Kidney (tissue), 13 donors: ENCODE measurements at regions not wholly inside any gene's neighbourhood (a gene's known extent, or its start where the extent isn't known, plus 50 kb on each side); places are given as distances from the start of the nearest gene placed in this dataset.
"Not testable (repeated sequence)": the region's sequence is repeated elsewhere in the genome, so short reads cannot be mapped to it uniquely, and the experiment has no call there.

Experiments
- DNase-seq, 5 donors: peaks; one replicate each; pipeline ENCODE4 v3.0.0-alpha.2; 2013 to 2020
- FAIRE-seq: peaks from 2 replicates; lab custom pipeline; 2012; peaks lifted over from hg19 to GRCh38; lab: Jason Lieb, UNC
- H3K27ac ChIP-seq, 2 donors: one replicate each; pipeline ENCODE4 v1.7.0; 2013; ENCODE audit warnings: low read depth in 2 of 2, low read length in 2 of 2, inconsistent platforms in 1 of 2
- H3K27me3 ChIP-seq: one replicate; pipeline ENCODE4 v1.7.1; 2013; ENCODE audit warnings: low read length, inconsistent platforms; ENCODE audit not compliant: control insufficient read depth, insufficient read depth
- H3K36me3 ChIP-seq, 3 donors: one replicate each; pipeline versions ENCODE4 v1.7.0 to v1.7.1; 2013; ENCODE audit warnings: low read length in 3 of 3, control low read depth in 1 of 3, inconsistent platforms in 1 of 3; ENCODE audit not compliant: insufficient read depth in 3 of 3, control insufficient read depth in 2 of 3
- H3K4me1 ChIP-seq, 3 donors: one replicate each; pipeline versions ENCODE4 v1.7.0 to v1.7.1; 2013; ENCODE audit warnings: low read length in 3 of 3, inconsistent platforms in 1 of 3, low read depth in 1 of 3; ENCODE audit not compliant: control insufficient read depth in 2 of 3, insufficient read depth in 2 of 3
- H3K4me3 ChIP-seq, 3 donors: one replicate each; pipeline versions ENCODE4 v1.7.0 to v1.8.1; 2013; ENCODE audit warnings: low read length in 3 of 3, control low read depth in 1 of 3, inconsistent platforms in 1 of 3
- H3K9ac ChIP-seq, 3 donors: one replicate each; pipeline versions ENCODE4 v1.7.0 to v1.7.1; 2013; ENCODE audit warnings: low read length in 3 of 3, control low read depth in 1 of 3, inconsistent platforms in 1 of 3
- H3K9me3 ChIP-seq, 3 donors: one replicate each; pipeline versions ENCODE4 v1.7.0 to v1.7.1; 2013; ENCODE audit warnings: low read length in 3 of 3, control low read depth in 1 of 3, inconsistent platforms in 1 of 3; ENCODE audit not compliant: control insufficient read depth in 2 of 3, insufficient read depth in 1 of 3
- intact Hi-C: fragments of 100-400 bp; cut with DNase I; formaldehyde crosslinking; loops from one replicate; pipeline ENCODE4 v1.11.1; 2022
- TF ChIP-seq, protein P1 (sequence below): IDR thresholded peaks from 3 replicates; pipeline ENCODE4 v1.5.1; 2012; ENCODE audit warnings: mild to moderate bottlenecking, moderate library complexity, borderline replicate concordance; ENCODE audit not compliant: insufficient read depth; ENCODE audit errors: extremely low read depth
- donor health status: control.
- donor health status: control.
- donor health status: control.
- donor health status: control.
- donor health status: control.
- donor health status: DM: yes; HTN: yes; CAD: no.
- donor health status: Normal renal cell carcinoma (clear cell type).

- Histone ChIP-seq H3K4me1 (no peaks in the 10 kb centered on the region), H3K4me3 (no peak overlapping the region), H3K9me3 (no peaks in the 10 kb centered on the region), H3K27ac (no peak overlapping the region), H3K9ac (no peak overlapping the region), H3K36me3 (no peaks in the 10 kb centered on the region), H3K27me3 (no peaks in the 10 kb centered on the region)
- TF ChIP-seq, protein P1, sequence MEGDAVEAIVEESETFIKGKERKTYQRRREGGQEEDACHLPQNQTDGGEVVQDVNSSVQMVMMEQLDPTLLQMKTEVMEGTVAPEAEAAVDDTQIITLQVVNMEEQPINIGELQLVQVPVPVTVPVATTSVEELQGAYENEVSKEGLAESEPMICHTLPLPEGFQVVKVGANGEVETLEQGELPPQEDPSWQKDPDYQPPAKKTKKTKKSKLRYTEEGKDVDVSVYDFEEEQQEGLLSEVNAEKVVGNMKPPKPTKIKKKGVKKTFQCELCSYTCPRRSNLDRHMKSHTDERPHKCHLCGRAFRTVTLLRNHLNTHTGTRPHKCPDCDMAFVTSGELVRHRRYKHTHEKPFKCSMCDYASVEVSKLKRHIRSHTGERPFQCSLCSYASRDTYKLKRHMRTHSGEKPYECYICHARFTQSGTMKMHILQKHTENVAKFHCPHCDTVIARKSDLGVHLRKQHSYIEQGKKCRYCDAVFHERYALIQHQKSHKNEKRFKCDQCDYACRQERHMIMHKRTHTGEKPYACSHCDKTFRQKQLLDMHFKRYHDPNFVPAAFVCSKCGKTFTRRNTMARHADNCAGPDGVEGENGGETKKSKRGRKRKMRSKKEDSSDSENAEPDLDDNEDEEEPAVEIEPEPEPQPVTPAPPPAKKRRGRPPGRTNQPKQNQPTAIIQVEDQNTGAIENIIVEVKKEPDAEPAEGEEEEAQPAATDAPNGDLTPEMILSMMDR, result no peak
- intact Hi-C loops, result no loop called here
- DNase-seq (no peak), FAIRE-seq (no peak)
Observed at GRCh38 chr17:438191-438590, 85.6 kb upstream of the RPH3AL start.

DNA sequence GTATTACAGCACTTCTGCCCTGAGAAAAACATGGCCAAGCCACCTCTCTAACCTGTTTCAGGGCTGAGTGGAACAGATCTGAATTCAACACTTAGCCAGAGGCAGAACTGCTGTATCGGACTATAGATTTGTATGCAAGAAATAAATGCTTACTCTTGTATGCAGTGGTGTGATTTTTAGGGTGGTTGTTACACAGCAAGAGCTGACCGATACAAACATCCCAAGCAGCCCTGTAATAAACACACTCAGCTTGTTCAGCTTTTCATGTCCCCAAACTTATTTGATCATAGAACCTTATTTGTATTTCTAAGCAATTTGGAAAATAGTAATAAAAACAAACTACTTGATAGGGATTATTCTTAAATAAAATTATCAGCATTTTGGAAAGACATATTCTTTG, 84.9 kb upstream of the RPH3AL start:
- DNase-seq (no peak), FAIRE-seq (no peak)
- H3K27ac ChIP-seq, result no peak overlapping the region
- H3K27me3 ChIP-seq, result no peaks in the 10 kb centered on the region
- no peaks in the 10 kb centered on the region for H3K4me1 ChIP-seq
- TF ChIP-seq, protein P1, result no peak
- H3K9ac ChIP-seq, result no peak overlapping the region
- H3K4me3 ChIP-seq, result no peak overlapping the region
- H3K36me3 ChIP-seq, result no peaks in the 10 kb centered on the region
- no peaks in the 10 kb centered on the region for H3K9me3 ChIP-seq
- intact Hi-C loops, result no loop called here

- DNase-seq, result no peak
- no peaks in the 10 kb centered on the region for H3K36me3 ChIP-seq
- no peak overlapping the region for H3K9ac ChIP-seq
- H3K4me1 ChIP-seq, result no peaks in the 10 kb centered on the region
- intact Hi-C loops, result no loop called here
- TF ChIP-seq, protein P1, result no peak
- H3K9me3 ChIP-seq, result no peaks in the 10 kb centered on the region
- H3K27ac ChIP-seq, result no peak overlapping the region
- H3K27me3 ChIP-seq, result no peaks in the 10 kb centered on the region
- no peak overlapping the region for H3K4me3 ChIP-seq
- FAIRE-seq, result no peak
Observed at GRCh38 chr17:436571-436970, 84.0 kb upstream of the RPH3AL start.

DNA sequence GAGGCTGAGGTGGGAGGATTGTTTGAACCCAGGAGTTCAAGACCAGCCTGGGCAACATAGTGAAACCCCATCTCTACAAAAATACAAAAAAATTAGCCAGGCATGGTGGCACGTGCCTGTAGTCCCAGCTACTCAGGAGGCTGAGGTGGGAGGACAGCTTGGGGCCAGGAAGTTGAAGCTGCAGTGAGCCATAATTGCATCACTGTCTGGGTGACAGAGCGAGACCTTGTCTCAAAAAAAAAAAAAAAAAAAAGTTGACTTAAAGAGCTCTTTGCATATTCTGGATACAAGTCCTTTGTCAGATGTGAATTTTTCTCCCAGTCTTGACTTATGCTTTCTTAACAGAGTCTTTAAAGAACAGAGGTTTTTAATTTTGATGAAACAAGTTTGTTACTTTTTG, 79.9 kb upstream of the RPH3AL start:
- H3K4me3 ChIP-seq, intact Hi-C loops, H3K9me3 ChIP-seq, FAIRE-seq, H3K27me3 ChIP-seq, H3K4me1 ChIP-seq, H3K9ac ChIP-seq, H3K36me3 ChIP-seq, H3K27ac ChIP-seq, DNase-seq: not testable (repeated sequence)
